Stomach (tissue), 8 donors: ENCODE measurements at regions not wholly inside any gene's neighbourhood (a gene's known extent, or its start where the extent isn't known, plus 50 kb on each side); places are given as distances from the start of the nearest gene placed in this dataset.
A peak's percentile ranks its signal among the peaks of the same experiment; 100 is the strongest.

ENCODE experiments used
- DNase-seq, 2 donors: peaks; one replicate each; pipeline versions ENCODE4 v3.0.0 to v3.0.0-alpha.2; 2013 to 2019
- H3K27ac ChIP-seq, 5 donors: fragments of 200-600 bp in 4 of 5; sonication (generic) in 4 of 5; one replicate each; pipeline ENCODE4 v1.5.1; 2013 to 2019; ENCODE audit warnings: mild to moderate bottlenecking in 1 of 5, moderate library complexity in 1 of 5
- H3K27me3 ChIP-seq, 3 donors: fragments of 200-600 bp; sonication (generic); one replicate each; pipeline ENCODE4 v1.5.1; 2017 to 2019; ENCODE audit warnings: mixed run types in 1 of 3
- H3K36me3 ChIP-seq, 4 donors: fragments of 200-600 bp; sonication (generic); 1 replicate in 3 of 4; 2 replicates in 1 of 4; pipeline ENCODE4 v1.5.1; 2016 to 2019
- H3K4me1 ChIP-seq, 4 donors: fragments of 200-600 bp; sonication (generic); one replicate each; pipeline ENCODE4 v1.5.1; 2016 to 2019
- H3K4me3 ChIP-seq, 4 donors: fragments of 200-600 bp; sonication (generic) in 3 of 4; one replicate each; pipeline ENCODE4 v1.5.1; 2016 to 2019; ENCODE audit warnings: mild to moderate bottlenecking in 1 of 4
- H3K9me3 ChIP-seq, 4 donors: fragments of 200-600 bp; sonication (generic); one replicate each; pipeline ENCODE4 v1.5.1; 2016 to 2019
- EP300 ChIP-seq: sonication (generic); formaldehyde crosslinking; IDR thresholded peaks from one replicate; pipeline ENCODE4 v1.6.1; 2017; ENCODE audit warnings: antibody characterized with exemption
- POLR2A ChIP-seq, 4 donors: fragments of 450-650 bp; IDR thresholded peaks; one replicate each; pipeline ENCODE4 v1.6.1; 2016; ENCODE audit warnings: antibody characterized with exemption in 4 of 4, control low read depth in 2 of 4, mild to moderate bottlenecking in 1 of 4, moderate library complexity in 1 of 4
- POLR2AphosphoS5 ChIP-seq, 3 donors: sonication (generic); formaldehyde crosslinking; IDR thresholded peaks; one replicate each; pipeline ENCODE4 v1.6.1; 2016; ENCODE audit warnings: antibody characterized with exemption in 3 of 3
- WGBS, 5 donors: extraction: QIAGEN DNeasy Blood & Tissue Kit in 3 of 5; methylation state at CpG; one replicate each; pipeline versions ENCODE4 v1.1.5 to v1.1.7; 2013 to 2018; 5-methylcytosine and 5-hydroxymethylcytosine counted together
- intact Hi-C: fragments of 100-400 bp; cut with DNase I; formaldehyde crosslinking; loops from one replicate; pipeline ENCODE4 v1.15.1; 2023; ENCODE audit warnings: low total_unique reads
- TF ChIP-seq, protein P1 (sequence below), 7 experiments: fragments of 450-650 bp in 4 of 7; fragments of 200-600 bp in 3 of 7; sonication (generic) in 3 of 7; IDR thresholded peaks; one replicate each; pipeline ENCODE4 v1.5.1; 2016 to 2019; ENCODE audit warnings: antibody characterized with exemption in 7 of 7, control low read depth in 2 of 7, mild to moderate bottlenecking in 1 of 7
- donor health status: healthy with polysubstance abuse.
- donor health status: Bipolar disorder and iron deficiency.
- donor health status: healthy.

DNA sequence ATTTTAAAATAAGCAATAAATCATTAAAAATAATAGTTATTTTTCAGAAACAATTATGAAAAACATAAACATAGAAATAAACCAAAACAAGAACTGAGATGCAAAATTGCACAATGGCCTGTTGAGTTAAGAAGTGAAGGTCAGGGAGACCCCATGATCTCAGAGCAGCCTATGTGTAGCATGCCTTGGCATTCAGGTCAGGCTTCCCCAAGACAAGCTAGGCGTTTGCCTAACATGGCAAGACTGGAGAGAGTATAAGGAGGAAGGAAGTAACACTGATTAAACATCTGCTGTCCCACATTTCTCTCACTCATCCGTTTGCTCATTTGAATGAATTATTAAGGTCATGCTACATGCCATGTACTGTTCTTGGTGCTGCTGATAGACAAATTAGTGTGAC lies 291.8 kb downstream of the TSHZ3 start:
- Histone ChIP-seq H3K36me3 (no peaks in the 10 kb centered on the region), H3K27me3 (no peaks in the 10 kb centered on the region), H3K27ac (no peak overlapping the region), H3K4me1 (no peaks in the 10 kb centered on the region), H3K9me3 (peaks cover 0 to 4% (median 1%) of the 10 kb centered on the region in 4 donors), H3K4me3 (no peak overlapping the region)
- intact Hi-C loops, result no loop called here
- no peak for DNase-seq
- TF ChIP-seq POLR2AphosphoS5 (IDR thresholded peaks at IDR 0.05) (no peak), POLR2A (IDR thresholded peaks at IDR 0.05) (no peak), EP300 (no peak)
- TF ChIP-seq, protein P1, sequence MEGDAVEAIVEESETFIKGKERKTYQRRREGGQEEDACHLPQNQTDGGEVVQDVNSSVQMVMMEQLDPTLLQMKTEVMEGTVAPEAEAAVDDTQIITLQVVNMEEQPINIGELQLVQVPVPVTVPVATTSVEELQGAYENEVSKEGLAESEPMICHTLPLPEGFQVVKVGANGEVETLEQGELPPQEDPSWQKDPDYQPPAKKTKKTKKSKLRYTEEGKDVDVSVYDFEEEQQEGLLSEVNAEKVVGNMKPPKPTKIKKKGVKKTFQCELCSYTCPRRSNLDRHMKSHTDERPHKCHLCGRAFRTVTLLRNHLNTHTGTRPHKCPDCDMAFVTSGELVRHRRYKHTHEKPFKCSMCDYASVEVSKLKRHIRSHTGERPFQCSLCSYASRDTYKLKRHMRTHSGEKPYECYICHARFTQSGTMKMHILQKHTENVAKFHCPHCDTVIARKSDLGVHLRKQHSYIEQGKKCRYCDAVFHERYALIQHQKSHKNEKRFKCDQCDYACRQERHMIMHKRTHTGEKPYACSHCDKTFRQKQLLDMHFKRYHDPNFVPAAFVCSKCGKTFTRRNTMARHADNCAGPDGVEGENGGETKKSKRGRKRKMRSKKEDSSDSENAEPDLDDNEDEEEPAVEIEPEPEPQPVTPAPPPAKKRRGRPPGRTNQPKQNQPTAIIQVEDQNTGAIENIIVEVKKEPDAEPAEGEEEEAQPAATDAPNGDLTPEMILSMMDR (IDR thresholded peaks at IDR 0.05), result no peak
- WGBS, 5 donors, result 28 to 49% (median 47%) methylated on average over 2 of the region's 2 CpGs

DNA sequence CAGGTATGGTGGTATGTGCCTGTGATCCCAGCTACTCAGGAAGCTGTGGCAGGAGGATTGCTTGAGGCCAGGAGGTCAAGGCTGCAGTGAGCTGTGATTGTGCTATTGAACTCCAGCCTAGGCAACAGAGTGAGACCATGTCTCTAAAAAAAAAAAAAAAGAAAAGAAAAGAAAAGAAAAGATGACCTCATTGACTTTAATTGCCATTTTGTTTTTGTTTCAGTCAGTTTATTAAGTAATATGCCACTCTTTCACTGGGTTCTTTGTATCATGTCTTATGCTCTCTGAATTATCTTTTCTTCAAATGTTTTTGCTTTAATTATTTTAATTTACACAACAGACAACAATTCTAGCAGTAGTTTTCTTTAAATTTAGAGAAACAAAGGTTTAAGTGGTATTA lies 293.8 kb downstream of the TSHZ3 start:
- Histone ChIP-seq H3K27me3 (no peaks in the 10 kb centered on the region), H3K9me3 (peaks cover 0 to 4% (median 1%) of the 10 kb centered on the region in 4 donors), H3K27ac (no peak overlapping the region), H3K36me3 (no peaks in the 10 kb centered on the region), H3K4me1 (no peaks in the 10 kb centered on the region), H3K4me3 (no peak overlapping the region)
- TF ChIP-seq EP300, result no peak
- TF ChIP-seq POLR2A (IDR thresholded peaks at IDR 0.05), result no peak
- TF ChIP-seq, protein P1 (IDR thresholded peaks at IDR 0.05), result no peak
- no peak for TF ChIP-seq POLR2AphosphoS5 (IDR thresholded peaks at IDR 0.05)
- no peak for DNase-seq
- intact Hi-C loops, result no loop called here

DNA sequence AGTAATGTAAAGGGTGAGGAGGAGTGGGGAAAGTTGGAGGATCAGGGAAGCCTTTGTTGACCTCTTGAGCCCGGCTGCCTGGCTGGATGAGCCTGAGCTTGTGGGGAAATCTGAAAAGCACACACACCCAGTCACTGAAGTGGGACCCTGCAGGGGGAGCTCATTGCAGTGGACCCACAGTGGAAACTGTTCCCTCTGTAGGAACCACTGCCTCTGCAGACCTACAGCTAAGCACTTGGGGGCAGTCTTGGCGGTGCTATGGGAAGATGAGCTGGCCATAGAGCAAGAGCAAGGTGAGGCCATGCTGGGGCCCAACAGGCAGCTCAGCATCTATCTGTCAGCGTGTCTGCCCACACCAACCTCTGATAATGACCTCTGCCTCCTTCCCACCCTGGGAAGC lies 294.8 kb downstream of the TSHZ3 start:
- peak; percentile 26 to 42 for DNase-seq
- Histone ChIP-seq H3K9me3 (peaks cover 0 to 4% (median 1%) of the 10 kb centered on the region in 4 donors), H3K27ac (no peak overlapping the region), H3K36me3 (no peaks in the 10 kb centered on the region), H3K27me3 (no peaks in the 10 kb centered on the region), H3K4me3 (no peak overlapping the region), H3K4me1 (no peaks in the 10 kb centered on the region)
- 22 to 41% (median 25%) methylated on average over 3 of the region's 3 CpGs for WGBS, 5 donors
- TF ChIP-seq POLR2AphosphoS5 (IDR thresholded peaks at IDR 0.05) (no peak), EP300 (no peak), POLR2A (IDR thresholded peaks at IDR 0.05) (no peak)
- TF ChIP-seq, protein P1 (IDR thresholded peaks at IDR 0.05), result no peak
- intact Hi-C loops, result no loop called here

DNA sequence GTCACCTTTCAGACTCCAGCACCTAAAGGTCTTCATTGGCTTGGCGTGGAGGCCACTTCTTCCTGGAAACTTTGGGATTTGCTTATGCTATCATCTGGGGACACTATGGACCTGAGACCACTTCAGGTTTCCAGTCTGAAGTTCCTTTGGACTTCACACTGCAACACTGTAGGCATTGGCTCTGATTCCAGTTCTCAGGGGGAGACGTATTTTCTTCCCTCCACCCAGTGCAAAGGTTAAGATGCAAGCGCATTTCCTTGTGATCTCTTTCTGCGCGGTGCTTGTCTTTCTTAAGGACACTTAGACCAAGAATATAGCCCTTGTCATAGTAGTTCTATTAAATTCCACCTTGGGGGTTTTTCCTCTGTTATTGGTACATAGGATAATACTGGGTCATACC lies 299.8 kb downstream of the TSHZ3 start:
- WGBS, 5 donors, result 86 to 92% (median 88%) methylated on average over 5 of the region's 5 CpGs

More for the DNA sequence above, 299.8 kb downstream of the TSHZ3 start:
- Histone ChIP-seq H3K27ac (no peak overlapping the region), H3K27me3 (no peaks in the 10 kb centered on the region), H3K4me3 (no peak overlapping the region), H3K4me1 (no peaks in the 10 kb centered on the region), H3K9me3 (no peaks in the 10 kb centered on the region), H3K36me3 (no peaks in the 10 kb centered on the region)
- TF ChIP-seq, protein P1 (IDR thresholded peaks at IDR 0.05), result no peak
- TF ChIP-seq EP300, result no peak
- TF ChIP-seq POLR2A (IDR thresholded peaks at IDR 0.05), result no peak
- TF ChIP-seq POLR2AphosphoS5 (IDR thresholded peaks at IDR 0.05), result no peak
- intact Hi-C loops, result no loop called here
- DNase-seq, result no peak
